MM.1S (cell line): ENCODE measurements at regions not wholly inside any gene's neighbourhood (a gene's known extent, or its start where the extent isn't known, plus 50 kb on each side); places are given as distances from the start of the nearest gene placed in this dataset.

Experiments
- DNase-seq: peaks from one replicate; pipeline ENCODE4 v3.0.0-alpha.2; 2015
- H2AFZ ChIP-seq: fragments of 300-600 bp; sonication (generic); 2 replicates; pipeline ENCODE4 v1.6.0; 2016; ENCODE audit warnings: antibody characterized with exemption, low read length
- H3F3A ChIP-seq: fragments of 300-600 bp; sonication (generic); 2 replicates; pipeline ENCODE4 v1.6.1; 2016; ENCODE audit warnings: mild to moderate bottlenecking, antibody characterized with exemption, low read length, moderate library complexity, mixed read lengths; ENCODE audit not compliant: insufficient read depth
- H3K27ac ChIP-seq: fragments of 300-600 bp; sonication (generic); 2 replicates; pipeline ENCODE4 v1.5.1; 2016; ENCODE audit warnings: mild to moderate bottlenecking, low read length
- H3K27me3 ChIP-seq: fragments of 300-600 bp; sonication (generic); replicated peaks from 2 replicates; pipeline ENCODE4 v1.6.0; 2016; ENCODE audit warnings: low read length; ENCODE audit not compliant: insufficient read depth
- H3K36me3 ChIP-seq: fragments of 300-600 bp; sonication (generic); replicated peaks from 2 replicates; pipeline ENCODE4 v1.6.1; 2016; ENCODE audit warnings: mild to moderate bottlenecking, low read length, mixed read lengths; ENCODE audit not compliant: insufficient read depth
- H3K4me1 ChIP-seq: fragments of 300-600 bp; sonication (generic); 2 replicates; pipeline ENCODE4 v1.6.1; 2016; ENCODE audit warnings: low read length, mixed read lengths
- H3K4me2 ChIP-seq: fragments of 300-600 bp; sonication (generic); 2 replicates; pipeline ENCODE4 v1.6.0; 2016; ENCODE audit warnings: low read depth, low read length
- H3K4me3 ChIP-seq: fragments of 300-600 bp; sonication (generic); 2 replicates; pipeline ENCODE4 v1.5.1; 2016; ENCODE audit warnings: low read length, mixed read lengths
- H3K79me2 ChIP-seq: fragments of 300-600 bp; sonication (generic); 2 replicates; pipeline ENCODE4 v1.6.1; 2016; ENCODE audit warnings: mixed run types, low read length, mixed read lengths
- H3K9ac ChIP-seq: fragments of 300-600 bp; sonication (generic); 2 replicates; pipeline ENCODE4 v1.6.1; 2016; ENCODE audit warnings: low read length, mixed read lengths
- H3K9me2 ChIP-seq: fragments of 300-600 bp; sonication (generic); replicated peaks from 2 replicates; pipeline ENCODE4 v1.6.1; 2016; ENCODE audit warnings: mild to moderate bottlenecking, low read length, mixed read lengths; ENCODE audit not compliant: insufficient read depth
- H3K9me3 ChIP-seq: fragments of 300-600 bp; sonication (generic); replicated peaks from 2 replicates; pipeline ENCODE4 v1.6.1; 2016; ENCODE audit warnings: mild to moderate bottlenecking, low read length, mixed read lengths; ENCODE audit not compliant: insufficient read depth
- H4K20me1 ChIP-seq: fragments of 300-600 bp; sonication (generic); 2 replicates; pipeline ENCODE4 v1.6.1; 2016; ENCODE audit warnings: mild to moderate bottlenecking, low read length, moderate library complexity, mixed read lengths; ENCODE audit not compliant: insufficient read depth
- CTCF ChIP-seq: fragments of 300-600 bp; sonication (generic); IDR thresholded peaks from 2 replicates; pipeline ENCODE4 v1.5.1; 2016; ENCODE audit warnings: antibody characterized with exemption, low read length, mixed read lengths
- EZH2 ChIP-seq: fragments of 300-600 bp; sonication (generic); optimal IDR thresholded peaks from 2 replicates; pipeline ENCODE3; 2017; ENCODE audit warnings: low read depth, mild to moderate bottlenecking, antibody characterized with exemption, low read length, mixed read lengths
- EZH2phosphoT487 ChIP-seq: fragments of 300-600 bp; sonication (generic); IDR thresholded peaks from 2 replicates; pipeline ENCODE4 v1.6.1; 2018; ENCODE audit warnings: antibody characterized with exemption, low read length

DNA sequence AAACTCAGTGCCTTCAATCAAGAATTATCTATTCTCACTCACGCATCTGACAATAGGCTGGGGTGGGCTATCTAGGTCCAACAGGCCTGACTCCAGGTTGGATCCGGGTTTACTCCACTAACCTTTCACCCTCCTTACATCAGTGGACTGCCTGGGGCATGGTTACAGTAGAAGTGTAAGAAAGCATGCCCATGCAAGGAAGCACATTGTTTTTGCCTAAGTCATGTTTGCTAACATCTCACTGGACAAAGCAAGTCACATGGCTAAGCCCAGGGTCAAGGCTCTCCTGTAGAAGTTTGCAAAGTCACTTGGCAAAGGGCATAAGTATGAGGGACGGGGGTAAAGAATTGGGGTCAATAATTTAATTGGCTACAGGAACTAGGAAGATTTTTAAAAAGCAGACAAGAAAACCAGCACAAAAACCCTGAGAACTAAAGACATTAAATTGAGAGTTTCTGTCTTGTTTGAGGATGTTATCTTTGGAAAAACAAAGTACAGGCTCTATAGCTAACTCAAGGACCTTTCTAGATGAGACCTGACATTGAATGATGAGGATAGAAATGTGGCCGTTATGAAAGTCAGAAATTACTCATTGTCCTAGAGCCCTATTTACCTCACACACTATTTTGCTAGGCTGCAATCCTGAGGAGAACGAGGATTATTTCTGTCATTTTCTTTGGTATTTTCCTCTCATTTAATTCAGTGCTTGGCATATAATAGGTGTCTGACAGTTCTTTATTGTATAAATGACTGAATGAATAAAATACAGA, 214.2 kb downstream of the IL20RB start:
- no peaks in the 10 kb centered on the region for H3K79me2 ChIP-seq
- no peaks in the 10 kb centered on the region for H3K36me3 ChIP-seq
- TF ChIP-seq EZH2phosphoT487 = no peak
- TF ChIP-seq EZH2 = no peak
- TF ChIP-seq CTCF = no peak
- no peaks in the 10 kb centered on the region for H3K9me3 ChIP-seq
- H3K27me3 ChIP-seq = no peaks in the 10 kb centered on the region
- no peak for DNase-seq
- H3F3A ChIP-seq = no peaks in the 10 kb centered on the region
- H2AFZ ChIP-seq = no peak overlapping the region
- H3K4me2 ChIP-seq = no peak overlapping the region
- no peak overlapping the region for H3K27ac ChIP-seq
- peaks cover 24% of the 10 kb centered on the region for H3K4me1 ChIP-seq
- no peaks in the 10 kb centered on the region for H4K20me1 ChIP-seq
- no peak overlapping the region for H3K9ac ChIP-seq
- H3K9me2 ChIP-seq = no peaks in the 10 kb centered on the region
- H3K4me3 ChIP-seq = no peak overlapping the region

DNA sequence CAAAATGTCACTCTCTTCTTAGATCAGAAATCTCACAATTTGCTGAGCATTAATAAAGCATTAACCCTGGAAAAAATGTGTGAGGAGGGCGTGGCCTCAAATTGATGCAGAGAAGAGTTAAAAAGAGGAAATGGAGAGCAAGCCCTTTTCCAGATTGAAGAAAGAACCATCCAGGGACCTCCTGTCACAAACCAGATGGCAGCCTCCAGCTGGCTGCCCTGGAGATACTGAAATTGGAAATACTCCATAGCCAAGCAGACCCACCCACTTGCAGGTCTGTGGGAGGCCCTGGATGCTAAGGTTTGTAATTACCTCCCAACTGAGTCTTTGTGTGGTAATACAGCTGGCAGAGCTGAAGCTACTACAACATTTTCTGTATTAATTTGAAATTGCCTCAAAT, 214.9 kb downstream of the IL20RB start:
- Histone ChIP-seq H2AFZ (no peak overlapping the region), H3K79me2 (no peaks in the 10 kb centered on the region), H3K4me2 (no peak overlapping the region), H3K27ac (no peak overlapping the region), H3K9me3 (no peaks in the 10 kb centered on the region), H4K20me1 (no peaks in the 10 kb centered on the region), H3K9me2 (no peaks in the 10 kb centered on the region), H3K36me3 (no peaks in the 10 kb centered on the region), H3K4me1 (peaks cover 24% of the 10 kb centered on the region), H3K4me3 (no peak overlapping the region), H3K9ac (no peak overlapping the region), H3K27me3 (no peaks in the 10 kb centered on the region), H3F3A (no peaks in the 10 kb centered on the region)
- DNase-seq = no peak
- TF ChIP-seq CTCF (no peak), EZH2phosphoT487 (no peak), EZH2 (no peak)

GRCh38 chr3:137174514-137174913, 216.7 kb downstream of the IL20RB start:
- no peaks in the 10 kb centered on the region for H3F3A ChIP-seq
- H3K27ac ChIP-seq = peak overlapping the region; percentile 15; the same call in 1 of the 2 replicates
- no peak for DNase-seq
- no peaks in the 10 kb centered on the region for H3K9me2 ChIP-seq
- H3K4me3 ChIP-seq = no peak overlapping the region
- no peaks in the 10 kb centered on the region for H3K9me3 ChIP-seq
- H4K20me1 ChIP-seq = no peaks in the 10 kb centered on the region
- H3K4me2 ChIP-seq = peak overlapping the region; percentile 32; the same call in 1 of the 2 replicates
- no peaks in the 10 kb centered on the region for H3K79me2 ChIP-seq
- no peaks in the 10 kb centered on the region for H3K36me3 ChIP-seq
- H2AFZ ChIP-seq = no peak overlapping the region
- no peaks in the 10 kb centered on the region for H3K27me3 ChIP-seq
- H3K4me1 ChIP-seq = peaks cover 24% of the 10 kb centered on the region
- no peak overlapping the region for H3K9ac ChIP-seq
- TF ChIP-seq CTCF (no peak), EZH2 (no peak), EZH2phosphoT487 (no peak)
